GM12878 (cell line): ENCODE measurements at regions not wholly inside any gene's neighbourhood (a gene's known extent, or its start where the extent isn't known, plus 50 kb on each side); places are given as distances from the start of the nearest gene placed in this dataset.

ENCODE experiments used
- ATAC-seq: fragments of 200-7000 bp; cut with Tn5 transposase; 3 replicates; pipeline ENCODE4 v1.9.1; 2020; ENCODE audit warnings: mild to moderate bottlenecking, moderate library complexity
- BruUV-seq: library from RNA; stranded (reverse); fragments of 400-500 nt; replicated peaks from 2 replicates; lab custom pipeline; 2021; lab: Mats Ljungman, UMichigan
- CTCF ChIA-PET: fragments of 300-600 bp; sonication (Branson Sonifier 250); formaldehyde crosslinking; extraction: SDS; loops from one replicate; lab custom pipeline; 2021; ENCODE audit warnings: inconsistent platforms; lab: Yijun Ruan, JAX
- POLR2A ChIA-PET: fragments of 350-600 bp; formaldehyde crosslinking; extraction: SDS; loops from one replicate; lab custom pipeline; 2021; ENCODE audit warnings: inconsistent platforms; lab: Charles Lee
- RAD21 ChIA-PET: fragments of 300-600 bp; sonication (Branson Sonifier 250); formaldehyde crosslinking; loops from one replicate; lab custom pipeline; 2023; ENCODE audit warnings: antibody characterized with exemption; ENCODE audit not compliant: unreplicated experiment; lab: Charles Lee
- SMC1A ChIA-PET: fragments of 300-600 bp; sonication (Branson Sonifier 250); formaldehyde crosslinking; loops from one replicate; lab custom pipeline; 2023; ENCODE audit not compliant: unreplicated experiment, uncharacterized antibody; lab: Charles Lee
- DNase-seq: peaks from one replicate; pipeline ENCODE4 v3.0.0-alpha.2; 2011; ENCODE audit warnings: low read depth, low spot score
- FAIRE-seq: peaks from 3 replicates; lab custom pipeline; 2011; peaks lifted over from hg19 to GRCh38; lab: Jason Lieb, UNC
- H2AFZ ChIP-seq: 2 replicates; pipeline ENCODE4 v1.6.0; 2011; ENCODE audit warnings: low read depth, low read length, control low read depth; ENCODE audit not compliant: control insufficient read depth
- H3K27ac ChIP-seq: 2 replicates; pipeline ENCODE4 v1.5.1; 2011; ENCODE audit warnings: control low read depth; ENCODE audit not compliant: control insufficient read depth, insufficient read depth
- H3K27me3 ChIP-seq, 2 experiments: replicated peaks in 1 of 2; 2 replicates each; pipeline versions ENCODE4 v1.6.0 to v1.6.1; 2011; ENCODE audit warnings: low read length in 1 of 2; ENCODE audit not compliant: control insufficient read depth in 2 of 2, insufficient read depth in 2 of 2
- H3K36me3 ChIP-seq, 2 experiments: 2 replicates each; pipeline ENCODE4 v1.5.1; 2011; ENCODE audit warnings: low read length in 1 of 2; ENCODE audit not compliant: control insufficient read depth in 2 of 2, insufficient read depth in 2 of 2
- H3K4me1 ChIP-seq: 2 replicates; pipeline ENCODE4 v1.6.1; 2011; ENCODE audit warnings: mild to moderate bottlenecking, low read length, moderate library complexity, mixed read lengths; ENCODE audit not compliant: control insufficient read depth, insufficient read depth
- H3K4me2 ChIP-seq: 2 replicates; pipeline ENCODE4 v1.6.0; 2011; ENCODE audit warnings: control low read depth; ENCODE audit not compliant: control insufficient read depth, insufficient read depth
- H3K4me3 ChIP-seq: fragments of 200-600 bp; sonication (generic); 2 replicates; pipeline ENCODE4 v1.5.1; 2016
- H3K79me2 ChIP-seq: 2 replicates; pipeline ENCODE4 v1.6.0; 2011; ENCODE audit warnings: low read length; ENCODE audit not compliant: control insufficient read depth, insufficient read depth
- H3K9ac ChIP-seq: 2 replicates; pipeline ENCODE4 v1.8.0; 2011; ENCODE audit warnings: low read length, control low read depth, mixed read lengths; ENCODE audit not compliant: control insufficient read depth, insufficient read depth
- H3K9me3 ChIP-seq: replicated peaks from 3 replicates; pipeline ENCODE4 v1.5.1; 2011; ENCODE audit warnings: mild to moderate bottlenecking, low read length; ENCODE audit not compliant: control insufficient read depth, insufficient read depth
- H4K20me1 ChIP-seq: 2 replicates; pipeline ENCODE4 v1.6.0; 2011; ENCODE audit not compliant: control insufficient read depth, insufficient read depth
- ATF3 ChIP-seq: IDR thresholded peaks from 2 replicates; pipeline ENCODE4 v1.6.1; 2011; ENCODE audit warnings: low read depth, mild to moderate bottlenecking, low read length, moderate library complexity, borderline replicate concordance; ENCODE audit errors: extremely low read depth
- CBX3 ChIP-seq: fragments of 200-600 bp; sonication (generic); IDR thresholded peaks from 2 replicates; pipeline ENCODE4 v1.6.1; 2016; ENCODE audit warnings: low read depth, borderline replicate concordance
- ELK1 ChIP-seq: IDR thresholded peaks from 2 replicates; pipeline ENCODE4 v1.6.1; 2012; ENCODE audit warnings: low read depth, low read length, improper control_type of control experiment
- GATAD2B ChIP-seq: fragments of 450-650 bp; conservative IDR thresholded peaks from 2 replicates; pipeline ENCODE4 v1.6.1; 2017; ENCODE audit warnings: low read depth, mild to moderate bottlenecking, moderate library complexity
- LARP7 ChIP-seq: fragments of 450-650 bp; IDR thresholded peaks from 2 replicates; pipeline ENCODE4 v1.6.1; 2017; ENCODE audit warnings: mild to moderate bottlenecking
- NFYA ChIP-seq: IDR thresholded peaks from 2 replicates; pipeline ENCODE4 v1.6.1; 2011; ENCODE audit warnings: low read depth, mild to moderate bottlenecking, low read length, improper control_type of control experiment, borderline replicate concordance
- NR2F1 ChIP-seq: fragments of 450-650 bp; conservative IDR thresholded peaks from 2 replicates; pipeline ENCODE4 v1.6.1; 2017; ENCODE audit warnings: mild to moderate bottlenecking
- SUZ12 ChIP-seq: fragments of 200-600 bp; sonication (generic); IDR thresholded peaks from one replicate; pipeline ENCODE4 v1.6.1; 2018; ENCODE audit warnings: antibody characterized with exemption, mild to moderate bottlenecking; ENCODE audit not compliant: unreplicated experiment
- TARDBP ChIP-seq: IDR thresholded peaks from 2 replicates; pipeline ENCODE4 v1.6.1; 2016; ENCODE audit warnings: borderline replicate concordance
- ZBED1 ChIP-seq: IDR thresholded peaks from 2 replicates; pipeline ENCODE4 v1.6.1; 2016; ENCODE audit warnings: borderline replicate concordance
- ZBTB40 ChIP-seq: fragments of 450-650 bp; IDR thresholded peaks from 2 replicates; pipeline ENCODE4 v1.6.1; 2016; ENCODE audit warnings: mild to moderate bottlenecking, moderate library complexity, borderline replicate concordance
- ZNF384 ChIP-seq: IDR thresholded peaks from 2 replicates; pipeline ENCODE4 v1.6.1; 2012; ENCODE audit warnings: low read depth, mild to moderate bottlenecking, low read length, improper control_type of control experiment, borderline replicate concordance
- WGBS: methylation state at CpG from one replicate; pipeline ENCODE4 v1.1.6; 2016; ENCODE audit warnings: low lambda C conversion rate; ENCODE audit not compliant: insufficient replicate concordance, insufficient coverage; ENCODE audit errors: missing lambda C conversion rate; 5-methylcytosine and 5-hydroxymethylcytosine counted together
- in situ Hi-C: fragments of 300-500 bp; cut with MboI; formaldehyde crosslinking; loops from 9 replicates; pipeline ENCODE4 v1.14.3; 2018; ENCODE audit warnings: mixed read lengths
- intact Hi-C: fragments of 100-400 bp; cut with micrococcal nuclease; formaldehyde crosslinking; loops from one replicate; pipeline ENCODE4 v1.14.2; 2022; ENCODE audit not compliant: unreplicated experiment

- Histone ChIP-seq H3K36me3 (no peaks in the 10 kb centered on the region), H3K4me1 (no peaks in the 10 kb centered on the region), H3K9ac (no peak overlapping the region), H3K79me2 (no peaks in the 10 kb centered on the region), H3K27ac (no peak overlapping the region), H3K4me3 (no peak overlapping the region), H4K20me1 (no peaks in the 10 kb centered on the region), H3K9me3 (no peaks in the 10 kb centered on the region), H2AFZ (no peak overlapping the region), H3K4me2 (no peak overlapping the region), H3K27me3 (no peaks in the 10 kb centered on the region)
- in situ Hi-C loops = no loop called here
- intact Hi-C loops = no loop called here
- WGBS = 27% methylated on average over 2 of the region's 2 CpGs
- BruUV-seq = no TSS peak
- ChIA-PET POLR2A (interaction anchor here (0.7 kb wide), 1 partner anchor 548 kb away, joined by 4 read pairs; no protein-coding TSS in a partner anchor), CTCF (interaction anchor here (1.7 kb wide), 1 partner anchor 17 kb away, joined by 3 read pairs; no protein-coding TSS in a partner anchor), SMC1A (no interaction called here), RAD21 (no interaction called here)
- no peak for ATAC-seq
- FAIRE-seq = no peak
- TF ChIP-seq ZBTB40 = no peak
- no peak for TF ChIP-seq NFYA
- no peak for TF ChIP-seq ZNF384
- TF ChIP-seq ZBED1 = no peak
- no peak for TF ChIP-seq NR2F1
- TF ChIP-seq TARDBP = no peak
- TF ChIP-seq ELK1 = no peak
- TF ChIP-seq ATF3 = no peak
- no peak for TF ChIP-seq LARP7
- no peak for TF ChIP-seq GATAD2B
- no peak for TF ChIP-seq SUZ12
- TF ChIP-seq CBX3 = no peak
- no peak for DNase-seq
Observed at GRCh38 chr12:24500831-24501230, 448.1 kb downstream of the BCAT1 start.
